Adrenal gland (tissue), 9 donors: ENCODE measurements at regions not wholly inside any gene's neighbourhood (a gene's known extent, or its start where the extent isn't known, plus 50 kb on each side); places are given as distances from the start of the nearest gene placed in this dataset.

Source experiments
- DNase-seq, 7 donors: peaks; one replicate each; pipeline ENCODE4 v3.0.0-alpha.2; 2019 to 2020
- H3K27ac ChIP-seq, 5 donors: fragments of 200-600 bp; sonication (generic) in 4 of 5; 1 replicate in 3 of 5; 2 replicates in 2 of 5; pipeline versions ENCODE4 v1.5.1 to v1.8.0; 2016 to 2020; ENCODE audit warnings: mild to moderate bottlenecking in 1 of 5
- H3K27me3 ChIP-seq: fragments of 200-600 bp; 2 replicates; pipeline ENCODE4 v1.8.0; 2021
- H3K36me3 ChIP-seq, 2 donors: fragments of 200-600 bp; replicated peaks in 1 of 2; 1 replicate in 1 of 2; 2 replicates in 1 of 2; pipeline versions ENCODE4 v1.5.1 to v1.8.0; 2018 to 2022
- H3K4me1 ChIP-seq, 2 donors: fragments of 200-600 bp; replicated peaks in 1 of 2; 1 replicate in 1 of 2; 2 replicates in 1 of 2; pipeline versions ENCODE4 v1.5.1 to v1.8.0; 2018 to 2021
- H3K4me3 ChIP-seq, 4 donors: fragments of 200-600 bp; sonication (generic) in 3 of 4; one replicate each; pipeline ENCODE4 v1.5.1; 2016 to 2018
- H3K9me3 ChIP-seq, 3 donors: fragments of 200-600 bp; sonication (generic) in 1 of 3; replicated peaks in 1 of 3; 1 replicate in 2 of 3; 2 replicates in 1 of 3; pipeline versions ENCODE4 v1.5.1 to v1.8.0; 2016 to 2021
- POLR2A ChIP-seq, 2 donors: fragments of 450-650 bp; IDR thresholded peaks; one replicate each; pipeline ENCODE4 v1.6.1; 2017; ENCODE audit warnings: antibody characterized with exemption in 2 of 2, mild to moderate bottlenecking in 2 of 2, moderate library complexity in 1 of 2
- WGBS, 4 donors: extraction: QIAGEN DNeasy Blood & Tissue Kit in 2 of 4; methylation state at CpG; one replicate each; pipeline versions ENCODE4 v1.1.5 to v1.1.7; 2013 to 2017; 5-methylcytosine and 5-hydroxymethylcytosine counted together
- intact Hi-C, 2 donors: fragments of 100-400 bp; cut with DNase I; formaldehyde crosslinking; loops; one replicate each; pipeline versions ENCODE4 v1.14.1 to v1.15.0; 2022 to 2023
- TF ChIP-seq, protein P1 (sequence below), 6 experiments: fragments of 450-650 bp in 4 of 6; fragments of 200-600 bp in 2 of 6; sonication (generic) in 1 of 6; IDR thresholded peaks; 1 replicate in 5 of 6; 2 replicates in 1 of 6; pipeline versions ENCODE4 v1.5.1 to v1.8.0; 2016 to 2021; ENCODE audit warnings: antibody characterized with exemption in 6 of 6, mild to moderate bottlenecking in 2 of 6, moderate library complexity in 1 of 6
- donor health status: healthy with polysubstance abuse.
- donor health status: Bipolar disorder and iron deficiency.
- donor health status: DM: yes; HTN: yes; CAD: no.
- donor health status: DM: no; HTN: no; CAD: no.
- donor health status: DM: no; HTN: no; CAD: no.

DNA sequence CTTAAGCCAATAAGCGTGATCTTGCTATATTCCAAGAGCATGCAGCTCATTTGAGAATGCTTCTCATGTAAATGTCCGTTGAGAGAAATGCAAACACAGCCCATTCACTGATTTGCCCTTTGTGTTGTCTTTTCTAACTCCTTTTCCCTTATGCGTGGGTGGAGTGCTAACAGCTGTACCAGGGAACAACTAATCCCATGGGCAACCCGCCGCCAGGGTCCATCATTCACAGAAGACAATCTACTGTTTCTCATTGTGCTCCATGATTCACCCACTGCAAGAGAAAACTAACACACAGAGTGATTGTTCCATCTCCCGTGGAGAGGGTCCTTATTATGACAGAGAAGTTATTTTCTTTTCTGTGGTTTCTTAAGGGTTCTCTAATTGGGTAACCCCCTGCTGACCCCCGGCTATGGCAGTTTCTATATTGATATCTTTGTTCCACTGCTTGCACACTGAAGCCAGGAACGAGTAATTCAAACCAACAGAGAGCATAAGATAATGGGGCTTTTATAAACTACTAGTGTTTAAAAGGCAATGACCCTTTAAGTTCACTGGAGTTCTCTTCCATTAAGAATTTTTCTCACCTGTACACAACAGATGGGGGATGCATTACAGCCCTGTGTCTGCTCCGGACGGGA is 298.7 kb downstream of the BAMBI start:
- DNase-seq, result no peak
- H3K27ac ChIP-seq, result no peak overlapping the region

DNA sequence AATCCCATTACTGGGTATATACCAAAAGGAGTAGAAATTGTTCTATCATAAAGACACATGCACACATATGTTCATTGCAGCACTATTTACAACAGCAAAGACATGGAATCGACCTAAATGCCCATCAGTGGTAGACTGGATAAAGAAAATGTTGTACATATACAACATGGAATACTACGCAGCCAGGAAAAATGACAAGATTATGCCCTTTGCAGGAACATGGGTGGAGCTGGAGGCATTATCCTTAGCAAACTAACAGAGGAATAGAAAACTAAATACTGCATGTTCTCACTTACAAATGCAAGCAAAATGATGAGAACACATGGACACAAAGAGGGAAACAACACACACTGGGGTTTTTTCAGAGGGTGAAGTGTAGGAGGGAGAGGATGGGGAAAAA is 300.2 kb downstream of the BAMBI start:
- H3K27ac ChIP-seq, result no peak overlapping the region
- no peaks in the 10 kb centered on the region for H3K4me1 ChIP-seq
- no peak for DNase-seq
- H3K27me3 ChIP-seq, result no peaks in the 10 kb centered on the region
- H3K36me3 ChIP-seq, result no peaks in the 10 kb centered on the region
- intact Hi-C loops, result no loop called here
- no peaks in the 10 kb centered on the region for H3K9me3 ChIP-seq
- WGBS, 4 donors, result 72 to 75% (median 74%) methylated on average over 2 of the region's 2 CpGs
- no peak overlapping the region for H3K4me3 ChIP-seq
- TF ChIP-seq, protein P1, sequence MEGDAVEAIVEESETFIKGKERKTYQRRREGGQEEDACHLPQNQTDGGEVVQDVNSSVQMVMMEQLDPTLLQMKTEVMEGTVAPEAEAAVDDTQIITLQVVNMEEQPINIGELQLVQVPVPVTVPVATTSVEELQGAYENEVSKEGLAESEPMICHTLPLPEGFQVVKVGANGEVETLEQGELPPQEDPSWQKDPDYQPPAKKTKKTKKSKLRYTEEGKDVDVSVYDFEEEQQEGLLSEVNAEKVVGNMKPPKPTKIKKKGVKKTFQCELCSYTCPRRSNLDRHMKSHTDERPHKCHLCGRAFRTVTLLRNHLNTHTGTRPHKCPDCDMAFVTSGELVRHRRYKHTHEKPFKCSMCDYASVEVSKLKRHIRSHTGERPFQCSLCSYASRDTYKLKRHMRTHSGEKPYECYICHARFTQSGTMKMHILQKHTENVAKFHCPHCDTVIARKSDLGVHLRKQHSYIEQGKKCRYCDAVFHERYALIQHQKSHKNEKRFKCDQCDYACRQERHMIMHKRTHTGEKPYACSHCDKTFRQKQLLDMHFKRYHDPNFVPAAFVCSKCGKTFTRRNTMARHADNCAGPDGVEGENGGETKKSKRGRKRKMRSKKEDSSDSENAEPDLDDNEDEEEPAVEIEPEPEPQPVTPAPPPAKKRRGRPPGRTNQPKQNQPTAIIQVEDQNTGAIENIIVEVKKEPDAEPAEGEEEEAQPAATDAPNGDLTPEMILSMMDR (IDR thresholded peaks at IDR 0.05), result no peak
- TF ChIP-seq POLR2A (IDR thresholded peaks at IDR 0.05), result no peak

More for the DNA sequence above, 298.7 kb downstream of the BAMBI start:
- intact Hi-C loops, result no loop called here
- TF ChIP-seq, protein P1 (IDR thresholded peaks at IDR 0.05), result no peak
- no peak for TF ChIP-seq POLR2A (IDR thresholded peaks at IDR 0.05)
- WGBS, 4 donors, result 66 to 69% (median 68%) methylated on average over 10 of the region's 10 CpGs
- Histone ChIP-seq H3K4me1 (no peaks in the 10 kb centered on the region), H3K9me3 (no peaks in the 10 kb centered on the region), H3K27me3 (no peaks in the 10 kb centered on the region), H3K36me3 (no peaks in the 10 kb centered on the region), H3K4me3 (no peak overlapping the region)

GRCh38 chr10:28980264-28980663 is 302.9 kb downstream of the BAMBI start:
- H3K27ac ChIP-seq, result no peak overlapping the region
- H3K9me3 ChIP-seq, result no peaks in the 10 kb centered on the region
- H3K36me3 ChIP-seq, result no peaks in the 10 kb centered on the region
- H3K27me3 ChIP-seq, result no peaks in the 10 kb centered on the region
- peaks cover 5 to 10% of the 10 kb centered on the region in 2 donors for H3K4me1 ChIP-seq
- no peak for TF ChIP-seq POLR2A (IDR thresholded peaks at IDR 0.05)
- TF ChIP-seq, protein P1 (IDR thresholded peaks at IDR 0.05), result no peak
- H3K4me3 ChIP-seq, result no peak overlapping the region
- no peak for DNase-seq
- intact Hi-C loops, result no loop called here
- WGBS, 4 donors, result 82 to 88% (median 86%) methylated on average over 2 of the region's 2 CpGs

DNA sequence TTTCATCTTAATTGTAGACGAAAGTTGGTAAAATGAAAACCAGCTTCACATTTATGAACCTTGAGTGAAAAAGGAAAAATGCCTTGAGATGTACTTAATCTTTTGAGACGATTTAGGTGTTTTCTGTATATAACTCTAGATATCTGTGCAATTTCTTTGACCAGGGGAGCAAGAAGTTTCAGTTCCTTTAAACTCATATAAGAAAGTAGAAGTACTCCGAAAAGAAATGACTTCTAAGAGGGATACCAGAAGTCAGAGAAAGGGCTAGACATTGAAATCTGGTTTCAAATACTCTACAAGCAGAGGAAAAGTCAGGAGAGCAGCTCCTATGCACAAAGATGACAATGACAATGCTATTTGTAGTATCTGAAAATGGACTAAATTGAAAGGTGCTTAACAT is 303.7 kb downstream of the BAMBI start:
- 81 to 88% (median 85%) methylated on average over 3 of the region's 3 CpGs for WGBS, 4 donors
- intact Hi-C loops, result no loop called here

More for the DNA sequence above, 303.7 kb downstream of the BAMBI start:
- TF ChIP-seq POLR2A (IDR thresholded peaks at IDR 0.05), result no peak
- TF ChIP-seq, protein P1 (IDR thresholded peaks at IDR 0.05), result no peak
- Histone ChIP-seq H3K36me3 (no peaks in the 10 kb centered on the region), H3K27ac (no peak overlapping the region), H3K4me3 (no peak overlapping the region), H3K9me3 (no peaks in the 10 kb centered on the region), H3K4me1 (peaks cover 5 to 10% of the 10 kb centered on the region in 2 donors), H3K27me3 (no peaks in the 10 kb centered on the region)
- DNase-seq, result no peak
